Osteoblast (primary cell): ENCODE measurements at regions not wholly inside any gene's neighbourhood (a gene's known extent, or its start where the extent isn't known, plus 50 kb on each side); places are given as distances from the start of the nearest gene placed in this dataset.

Experiments used
- DNase-seq: peaks from one replicate; pipeline ENCODE4 v3.0.0; 2011; ENCODE audit warnings: low spot score, mixed read lengths; ENCODE audit not compliant: insufficient read length; ENCODE audit errors: missing footprints
- H2AFZ ChIP-seq: 2 replicates; pipeline ENCODE4 v1.6.0; 2011; ENCODE audit warnings: mild to moderate bottlenecking, low read length
- H3K27ac ChIP-seq: 2 replicates; pipeline ENCODE4 v1.5.1; 2011; ENCODE audit warnings: mild to moderate bottlenecking, low read depth, low read length, moderate library complexity
- H3K27me3 ChIP-seq: 2 replicates; pipeline ENCODE4 v1.6.0; 2012; ENCODE audit warnings: mild to moderate bottlenecking, control low read depth, inconsistent platforms, low read length, moderate library complexity; ENCODE audit not compliant: insufficient read depth
- H3K36me3 ChIP-seq: 2 replicates; pipeline ENCODE4 v1.5.1; 2011; ENCODE audit warnings: mild to moderate bottlenecking, low read length, control low read depth, moderate library complexity; ENCODE audit not compliant: insufficient read depth
- H3K4me1 ChIP-seq: 2 replicates; pipeline ENCODE4 v1.5.1; 2011; ENCODE audit warnings: mild to moderate bottlenecking, low read length, control low read depth, moderate library complexity; ENCODE audit not compliant: insufficient read depth
- H3K4me2 ChIP-seq: 2 replicates; pipeline ENCODE4 v1.6.0; 2011; ENCODE audit warnings: mild to moderate bottlenecking, low read length; ENCODE audit not compliant: insufficient read depth
- H3K4me3 ChIP-seq: fragments of 200-600 bp; sonication (generic); 3 replicates; pipeline ENCODE4 v1.5.1; 2012; ENCODE audit warnings: mild to moderate bottlenecking, low read length, inconsistent platforms; ENCODE audit not compliant: insufficient read depth
- H3K79me2 ChIP-seq: 2 replicates; pipeline ENCODE4 v1.6.0; 2012; ENCODE audit warnings: mild to moderate bottlenecking, low read length, control low read depth, inconsistent platforms; ENCODE audit not compliant: insufficient read depth
- H3K9me3 ChIP-seq: 2 replicates; pipeline ENCODE4 v1.5.1; 2011; ENCODE audit warnings: low read depth, low read length, control low read depth
- H4K20me1 ChIP-seq: 2 replicates; pipeline ENCODE4 v1.6.0; 2012; ENCODE audit warnings: mild to moderate bottlenecking, low read length, control low read depth; ENCODE audit not compliant: insufficient read depth
- CTCF ChIP-seq: IDR thresholded peaks from 2 replicates; pipeline ENCODE4 v1.5.1; 2011; ENCODE audit warnings: mild to moderate bottlenecking, low read depth, low read length, moderate library complexity; ENCODE audit errors: extremely low read depth

GRCh38 chr9:105901514-105902109 is 207.3 kb downstream of the TMEM38B start:
- Histone ChIP-seq H3K79me2 (no peaks in the 10 kb centered on the region), H3K27me3 (no peaks in the 10 kb centered on the region), H3K27ac (no peak overlapping the region), H4K20me1 (no peaks in the 10 kb centered on the region), H2AFZ (no peak overlapping the region), H3K4me1 (no peaks in the 10 kb centered on the region), H3K4me3 (no peak overlapping the region), H3K9me3 (no peaks in the 10 kb centered on the region), H3K4me2 (no peak overlapping the region), H3K36me3 (no peaks in the 10 kb centered on the region)
- peak; percentile 74 for DNase-seq
- peak; percentile 59 for TF ChIP-seq CTCF

DNA sequence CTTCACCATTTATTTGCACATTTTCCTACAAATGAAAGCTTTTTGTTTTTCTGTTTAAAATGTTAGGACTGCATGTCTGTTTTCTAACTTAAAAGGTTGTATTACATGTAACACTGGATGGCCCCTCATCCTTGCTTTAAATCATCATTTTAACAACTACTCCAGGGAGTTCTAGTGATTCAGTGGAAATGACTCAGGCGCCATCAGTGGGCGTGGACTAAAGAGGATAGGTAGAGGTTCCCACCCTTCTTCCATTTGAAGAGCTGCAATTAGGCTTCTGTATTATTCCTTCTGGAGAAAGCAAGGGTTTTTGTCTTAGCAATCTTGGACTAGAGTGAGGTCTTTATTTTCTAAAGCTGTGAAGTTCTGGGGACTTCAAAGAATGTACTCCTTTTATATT is 213.7 kb downstream of the TMEM38B start:
- no peak for TF ChIP-seq CTCF
- H2AFZ ChIP-seq: no peak overlapping the region
- DNase-seq: no peak

GRCh38 chr9:105911104-105911911 is 217.0 kb downstream of the TMEM38B start:
- H2AFZ ChIP-seq: no peak overlapping the region
- no peak overlapping the region for H3K27ac ChIP-seq
- TF ChIP-seq CTCF: no peak
- no peaks in the 10 kb centered on the region for H3K27me3 ChIP-seq
- no peaks in the 10 kb centered on the region for H3K79me2 ChIP-seq
- H3K4me3 ChIP-seq: no peak overlapping the region
- no peaks in the 10 kb centered on the region for H4K20me1 ChIP-seq
- H3K36me3 ChIP-seq: no peaks in the 10 kb centered on the region
- peaks cover 2% of the 10 kb centered on the region for H3K4me1 ChIP-seq
- H3K9me3 ChIP-seq: no peaks in the 10 kb centered on the region
- no peak for DNase-seq
- no peak overlapping the region for H3K4me2 ChIP-seq

More for the DNA sequence above, 213.7 kb downstream of the TMEM38B start:
- H3K36me3 ChIP-seq: no peaks in the 10 kb centered on the region
- H3K27ac ChIP-seq: no peak overlapping the region
- H3K4me1 ChIP-seq: peaks cover 2% of the 10 kb centered on the region
- no peaks in the 10 kb centered on the region for H3K27me3 ChIP-seq
- no peaks in the 10 kb centered on the region for H3K9me3 ChIP-seq
- H4K20me1 ChIP-seq: no peaks in the 10 kb centered on the region
- H3K4me3 ChIP-seq: no peak overlapping the region
- H3K4me2 ChIP-seq: no peak overlapping the region
- no peaks in the 10 kb centered on the region for H3K79me2 ChIP-seq

GRCh38 chr9:105912157-105912862 is 218.0 kb downstream of the TMEM38B start:
- no peaks in the 10 kb centered on the region for H3K27me3 ChIP-seq
- TF ChIP-seq CTCF: no peak
- H3K9me3 ChIP-seq: no peaks in the 10 kb centered on the region
- H3K79me2 ChIP-seq: no peaks in the 10 kb centered on the region
- H4K20me1 ChIP-seq: no peaks in the 10 kb centered on the region
- no peak overlapping the region for H3K27ac ChIP-seq
- H3K4me2 ChIP-seq: no peak overlapping the region
- no peaks in the 10 kb centered on the region for H3K36me3 ChIP-seq
- no peak overlapping the region for H3K4me3 ChIP-seq
- peaks cover 2% of the 10 kb centered on the region for H3K4me1 ChIP-seq
- no peak overlapping the region for H2AFZ ChIP-seq
- DNase-seq: no peak
